ENCODE measurements at regions not wholly inside any gene's neighbourhood (a gene's known extent, or its start where the extent isn't known, plus 50 kb on each side); places are given as distances from the start of the nearest gene placed in this dataset.

- H3K27ac ChIP-seq (ENCODE audit: low read length), result no peak overlapping the region
- H3K4me1 ChIP-seq (ENCODE audit: control insufficient read depth, insufficient read depth, low read length), result no peaks in the 10 kb centered on the region
- no peaks in the 10 kb centered on the region for H3K36me3 ChIP-seq (ENCODE audit: control insufficient read depth, insufficient read depth, low read length)
- H3K4me3 ChIP-seq (ENCODE audit: low read length), result no peak overlapping the region
- WGBS (ENCODE audit: insufficient coverage), result 88% methylated on average over 7 of the region's 8 CpGs
- no peaks in the 10 kb centered on the region for H3K9me3 Mint-ChIP-seq
- ATAC-seq (no peak), DNase-seq (no peak)
- no peaks in the 10 kb centered on the region for H3K27me3 Mint-ChIP-seq (ENCODE audit: low read depth in 2 of 2)
- H3K9me3 ChIP-seq (ENCODE audit: control insufficient read depth, insufficient read depth, low read length), result no peaks in the 10 kb centered on the region
- no peak for TF ChIP-seq CTCF (IDR thresholded peaks at IDR 0.05)
- no peak overlapping the region for H3K4me3 Mint-ChIP-seq
- intact Hi-C loops (cut with micrococcal nuclease), result no loop called here
- H3K27ac Mint-ChIP-seq, result no peak overlapping the region
- no peaks in the 10 kb centered on the region for H3K27me3 ChIP-seq (ENCODE audit: control insufficient read depth, insufficient read depth, low read length)
- H3K36me3 Mint-ChIP-seq, result no peaks in the 10 kb centered on the region
- H3K4me1 Mint-ChIP-seq, result no peaks in the 10 kb centered on the region
These were observed 305.4 kb upstream of the SHH start for GRCh38 chr7:156117542-156118247.

GRCh38 chr7:156116514-156117215 is 304.4 kb upstream of the SHH start:
- Histone ChIP-seq H3K9me3 (ENCODE audit: control insufficient read depth, insufficient read depth, low read length) (no peaks in the 10 kb centered on the region), H3K4me1 (ENCODE audit: control insufficient read depth, insufficient read depth, low read length) (no peaks in the 10 kb centered on the region), H3K27me3 (ENCODE audit: control insufficient read depth, insufficient read depth, low read length) (no peaks in the 10 kb centered on the region), H3K36me3 (ENCODE audit: control insufficient read depth, insufficient read depth, low read length) (no peaks in the 10 kb centered on the region), H3K4me3 (ENCODE audit: low read length) (no peak overlapping the region), H3K27ac (ENCODE audit: low read length) (no peak overlapping the region)
- Mint-ChIP-seq H3K27me3 (ENCODE audit: low read depth in 2 of 2) (no peaks in the 10 kb centered on the region), H3K4me3 (no peak overlapping the region), H3K36me3 (no peaks in the 10 kb centered on the region), H3K4me1 (no peaks in the 10 kb centered on the region), H3K9me3 (no peaks in the 10 kb centered on the region), H3K27ac (no peak overlapping the region)
- WGBS (ENCODE audit: insufficient coverage), result 87% methylated on average over 12 of the region's 12 CpGs
- no peak for ATAC-seq
- TF ChIP-seq CTCF (IDR thresholded peaks at IDR 0.05), result no peak
- DNase-seq, result no peak
- intact Hi-C loops (cut with micrococcal nuclease), result no loop called here

- no peak overlapping the region for H3K4me3 Mint-ChIP-seq
- WGBS (ENCODE audit: insufficient coverage), result 91% methylated on average over 9 of the region's 9 CpGs
- ATAC-seq (no peak), DNase-seq (no peak)
- H3K36me3 ChIP-seq (ENCODE audit: control insufficient read depth, insufficient read depth, low read length), result no peaks in the 10 kb centered on the region
- H3K27me3 Mint-ChIP-seq (ENCODE audit: low read depth in 2 of 2), result no peaks in the 10 kb centered on the region
- H3K4me1 Mint-ChIP-seq, result no peaks in the 10 kb centered on the region
- H3K9me3 ChIP-seq (ENCODE audit: control insufficient read depth, insufficient read depth, low read length), result no peaks in the 10 kb centered on the region
- no peak overlapping the region for H3K4me3 ChIP-seq (ENCODE audit: low read length)
- no peaks in the 10 kb centered on the region for H3K9me3 Mint-ChIP-seq
- no peak overlapping the region for H3K27ac Mint-ChIP-seq
- intact Hi-C loops (cut with micrococcal nuclease), result no loop called here
- no peak overlapping the region for H3K27ac ChIP-seq (ENCODE audit: low read length)
- H3K27me3 ChIP-seq (ENCODE audit: control insufficient read depth, insufficient read depth, low read length), result no peaks in the 10 kb centered on the region
- TF ChIP-seq CTCF (IDR thresholded peaks at IDR 0.05), result no peak
- H3K4me1 ChIP-seq (ENCODE audit: control insufficient read depth, insufficient read depth, low read length), result no peaks in the 10 kb centered on the region
- H3K36me3 Mint-ChIP-seq, result no peaks in the 10 kb centered on the region
These were observed 303.3 kb upstream of the SHH start for GRCh38 chr7:156115582-156115981.

Measured in natural killer cell (primary cell).